Common myeloid progenitor, CD34-positive (primary cell): ENCODE measurements at regions not wholly inside any gene's neighbourhood (a gene's known extent, or its start where the extent isn't known, plus 50 kb on each side); places are given as distances from the start of the nearest gene placed in this dataset.

Experiments used
- CTCF ChIA-PET: fragments of 350-600 bp; sonication (Branson Sonifier 250); formaldehyde crosslinking; loops from one replicate; lab custom pipeline; 2021; ENCODE audit warnings: antibody characterized with exemption; lab: Charles Lee
- POLR2A ChIA-PET: fragments of 350-600 bp; sonication (Branson Sonifier 250); formaldehyde crosslinking; loops from one replicate; lab custom pipeline; 2021; ENCODE audit warnings: antibody characterized with exemption; lab: Charles Lee
- DNase-seq, 3 donors: peaks; one replicate each; pipeline versions ENCODE4 v3.0.0 to v3.0.0-alpha.2; 2013
- H3K27ac ChIP-seq, 2 experiments: 1 replicate in 1 of 2; 2 replicates in 1 of 2; pipeline ENCODE4 v1.7.0; 2013; ENCODE audit warnings: inconsistent platforms in 2 of 2, low read length in 2 of 2, mild to moderate bottlenecking in 2 of 2, low read depth in 1 of 2, moderate library complexity in 1 of 2; ENCODE audit not compliant: severe bottlenecking in 2 of 2, insufficient read depth in 1 of 2, poor library complexity in 1 of 2
- H3K27me3 ChIP-seq, 5 experiments: replicated peaks in 2 of 5; 1 replicate in 3 of 5; 2 replicates in 2 of 5; pipeline versions ENCODE4 v1.6.1 to v1.7.0; 2013; ENCODE audit warnings: low read length in 4 of 5, mild to moderate bottlenecking in 2 of 5, moderate library complexity in 2 of 5, inconsistent platforms in 1 of 5; ENCODE audit not compliant: insufficient read depth in 5 of 5, control insufficient read depth in 4 of 5
- H3K36me3 ChIP-seq, 4 experiments: 1 replicate in 2 of 4; 2 replicates in 2 of 4; pipeline versions ENCODE4 v1.6.1 to v1.7.0; 2013; ENCODE audit warnings: low read length in 3 of 4, control low read depth in 1 of 4, mild to moderate bottlenecking in 1 of 4; ENCODE audit not compliant: control insufficient read depth in 4 of 4, insufficient read depth in 4 of 4
- H3K4me1 ChIP-seq, 4 experiments: 1 replicate in 3 of 4; 2 replicates in 1 of 4; pipeline versions ENCODE4 v1.6.1 to v1.7.1; 2013; ENCODE audit warnings: low read length in 3 of 4, mild to moderate bottlenecking in 3 of 4, control low read depth in 1 of 4, inconsistent platforms in 1 of 4, moderate library complexity in 1 of 4; ENCODE audit not compliant: control insufficient read depth in 4 of 4, insufficient read depth in 4 of 4; ENCODE audit errors: control extremely low read depth in 1 of 4
- H3K4me3 ChIP-seq, 7 experiments: 1 replicate in 4 of 7; 2 replicates in 3 of 7; pipeline versions ENCODE4 v1.5.1 to v1.7.0; 2013; ENCODE audit warnings: mild to moderate bottlenecking in 7 of 7, low read length in 6 of 7, moderate library complexity in 6 of 7, inconsistent platforms in 2 of 7, low read depth in 2 of 7, control low read depth in 1 of 7; ENCODE audit not compliant: insufficient read depth in 4 of 7, control insufficient read depth in 1 of 7; ENCODE audit errors: extremely low read depth in 1 of 7
- H3K9me3 ChIP-seq, 5 experiments: 1 replicate in 4 of 5; 2 replicates in 1 of 5; pipeline versions ENCODE4 v1.6.1 to v1.7.1; 2013; ENCODE audit warnings: low read length in 4 of 5, mild to moderate bottlenecking in 2 of 5, inconsistent platforms in 1 of 5, low read depth in 1 of 5, moderate library complexity in 1 of 5; ENCODE audit not compliant: control insufficient read depth in 4 of 5, insufficient read depth in 2 of 5; ENCODE audit errors: control extremely low read depth in 1 of 5
- WGBS: methylation state at CpG from one replicate; pipeline ENCODE4 v1.1.5; 2013; ENCODE audit not compliant: insufficient coverage; 5-methylcytosine and 5-hydroxymethylcytosine counted together

GRCh38 chr7:7127773-7128172, 54.6 kb upstream of the C1GALT1 start:
- no peaks in the 10 kb centered on the region for H3K27me3 ChIP-seq
- no peaks in the 10 kb centered on the region for H3K36me3 ChIP-seq
- CTCF ChIA-PET: interaction anchor here (0.7 kb wide), 1 partner anchor 22 kb away, joined by 4 read pairs; no protein-coding TSS in a partner anchor
- H3K27ac ChIP-seq: no peak overlapping the region
- no peak for DNase-seq
- POLR2A ChIA-PET: no interaction called here
- H3K4me3 ChIP-seq: no peak overlapping the region
- WGBS: no CpG with 5 or more reads among the region's 1 CpG
- no peaks in the 10 kb centered on the region for H3K4me1 ChIP-seq
- H3K9me3 ChIP-seq: no peaks in the 10 kb centered on the region

DNA sequence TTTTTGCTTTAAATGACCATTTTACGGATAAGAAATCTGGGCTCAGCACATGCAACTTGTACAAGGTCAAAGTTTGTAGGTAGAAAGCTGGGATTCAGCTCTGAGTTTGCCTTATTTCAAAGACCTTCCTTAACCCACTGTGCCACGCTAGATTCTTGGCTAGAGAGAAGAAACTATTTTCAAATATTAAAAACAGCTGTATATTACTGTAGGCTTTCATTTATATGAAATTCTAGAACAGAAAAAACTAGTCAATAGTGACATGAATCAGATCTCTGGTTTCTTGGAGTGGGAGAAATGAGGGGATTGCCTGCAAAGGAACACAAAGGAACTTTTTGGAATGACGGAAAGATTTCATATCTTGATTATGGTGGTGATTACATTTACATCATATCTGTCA, 53.0 kb upstream of the C1GALT1 start:
- Histone ChIP-seq H3K4me3 (no peak overlapping the region), H3K9me3 (no peaks in the 10 kb centered on the region), H3K36me3 (no peaks in the 10 kb centered on the region), H3K27me3 (no peaks in the 10 kb centered on the region), H3K27ac (no peak overlapping the region), H3K4me1 (no peaks in the 10 kb centered on the region)
- ChIA-PET CTCF (interaction anchor here (1.1 kb wide), 1 partner anchor 26 kb away, joined by 4 read pairs; no protein-coding TSS in a partner anchor), POLR2A (no interaction called here)
- 100% methylated on average over 1 of the region's 3 CpGs for WGBS
- no peak for DNase-seq

- no peak for DNase-seq
- WGBS: 100% methylated on average over 1 of the region's 1 CpG
Measured at GRCh38 chr7:7131273-7131672, 51.1 kb upstream of the C1GALT1 start.

More at GRCh38 chr7:7131273-7131672, 51.1 kb upstream of the C1GALT1 start:
- Histone ChIP-seq H3K27ac (no peak overlapping the region), H3K4me1 (no peaks in the 10 kb centered on the region), H3K4me3 (no peak overlapping the region), H3K27me3 (no peaks in the 10 kb centered on the region), H3K36me3 (no peaks in the 10 kb centered on the region), H3K9me3 (no peaks in the 10 kb centered on the region)
- ChIA-PET POLR2A (no interaction called here), CTCF (no interaction called here)
